HG03565 (cell line): ENCODE measurements at regions not wholly inside any gene's neighbourhood (a gene's known extent, or its start where the extent isn't known, plus 50 kb on each side); places are given as distances from the start of the nearest gene placed in this dataset.
"Not testable (repeated sequence)": the region's sequence is repeated elsewhere in the genome, so short reads cannot be mapped to it uniquely, and the experiment has no call there.

Experiments used
- ATAC-seq: cut with Tn5 transposase; IDR thresholded peaks from one replicate; pipeline ENCODE4 v1.9.1; 2021; ENCODE audit warnings: mild to moderate bottlenecking, moderate library complexity; ENCODE audit not compliant: unreplicated experiment

- no peak for ATAC-seq
These were observed 134.6 kb downstream of the ADSS2 start for GRCh38 chr1:244316986-244317655.

- ATAC-seq: no peak
These were observed 133.6 kb downstream of the ADSS2 start for GRCh38 chr1:244318078-244318477.

GRCh38 chr1:244318512-244318911 is 133.2 kb downstream of the ADSS2 start:
- no peak for ATAC-seq

GRCh38 chr1:244319283-244320132 is 132.2 kb downstream of the ADSS2 start:
- peak; percentile 57 for ATAC-seq

- no peak for ATAC-seq
These were observed 129.5 kb downstream of the ADSS2 start for GRCh38 chr1:244322181-244322580.

- ATAC-seq: no peak
These were observed 128.8 kb downstream of the ADSS2 start for GRCh38 chr1:244322791-244323521.

- no peak for ATAC-seq
These were observed 127.4 kb downstream of the ADSS2 start for GRCh38 chr1:244324176-244324883.

- peak; percentile 70 for ATAC-seq
These were observed 126.5 kb downstream of the ADSS2 start for GRCh38 chr1:244325056-244325758.

- ATAC-seq: no peak
These were observed 125.0 kb downstream of the ADSS2 start for GRCh38 chr1:244326757-244327156.

GRCh38 chr1:244327533-244327932 is 124.2 kb downstream of the ADSS2 start:
- ATAC-seq: no peak

- ATAC-seq: no peak
These were observed 123.2 kb downstream of the ADSS2 start for GRCh38 chr1:244328476-244328875.

GRCh38 chr1:244329591-244330317 is 122.0 kb downstream of the ADSS2 start:
- ATAC-seq: no peak

GRCh38 chr1:244330318-244330625 is 121.4 kb downstream of the ADSS2 start:
- no peak for ATAC-seq

- ATAC-seq: not testable (repeated sequence)
These were observed 118.9 kb downstream of the ADSS2 start for GRCh38 chr1:244332761-244333160.

GRCh38 chr1:244334315-244334714 is 117.4 kb downstream of the ADSS2 start:
- ATAC-seq: not testable (repeated sequence)

- ATAC-seq: not testable (repeated sequence)
These were observed 116.9 kb downstream of the ADSS2 start for GRCh38 chr1:244334842-244335241.

GRCh38 chr1:244335456-244335855 is 116.3 kb downstream of the ADSS2 start:
- no peak for ATAC-seq

- ATAC-seq: no peak
These were observed 115.3 kb downstream of the ADSS2 start for GRCh38 chr1:244336232-244336899.

GRCh38 chr1:244337839-244338238 is 113.9 kb downstream of the ADSS2 start:
- no peak for ATAC-seq
